IMR-90 (cell line): ENCODE measurements at regions not wholly inside any gene's neighbourhood (a gene's known extent, or its start where the extent isn't known, plus 50 kb on each side); places are given as distances from the start of the nearest gene placed in this dataset.

Source experiments
- BHLHE40 ChIP-seq: fragments of 150-350 bp; IDR thresholded peaks from 2 replicates; pipeline ENCODE4 v1.6.1; 2016; ENCODE audit warnings: mild to moderate bottlenecking, low read depth, low read length
- CTCF ChIP-seq: conservative IDR thresholded peaks from 2 replicates; pipeline ENCODE4 v1.5.1; 2012; ENCODE audit warnings: mild to moderate bottlenecking, low read depth, low read length, improper control_type of control experiment
- MAZ ChIP-seq: IDR thresholded peaks from 2 replicates; pipeline ENCODE4 v1.6.1; 2012; ENCODE audit warnings: low read depth, mild to moderate bottlenecking, low read length, improper control_type of control experiment, moderate library complexity, borderline replicate concordance

DNA sequence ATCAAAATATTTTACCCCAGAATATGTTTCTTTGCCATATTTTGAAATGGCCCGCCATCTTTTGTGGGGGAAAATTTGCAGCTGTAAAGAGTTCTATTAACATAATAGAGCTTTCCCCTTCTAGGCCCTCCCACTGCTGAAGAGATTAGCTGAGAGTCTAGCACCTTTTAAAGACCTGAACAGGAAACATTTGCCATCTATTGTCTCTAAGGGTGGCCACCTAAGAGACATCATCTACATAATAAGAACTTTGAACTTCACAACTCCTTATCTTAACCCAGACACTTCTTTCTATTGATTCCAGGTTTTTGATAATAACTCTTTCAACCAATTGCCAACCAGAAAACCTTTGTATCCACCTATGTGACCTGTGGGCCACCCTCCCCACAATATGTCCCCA is 54.7 kb upstream of the TRPM1 start:
- TF ChIP-seq BHLHE40 (no peak), CTCF (no peak), MAZ (no peak)
